Stomach (tissue), 8 donors: ENCODE measurements at regions not wholly inside any gene's neighbourhood (a gene's known extent, or its start where the extent isn't known, plus 50 kb on each side); places are given as distances from the start of the nearest gene placed in this dataset.

Experiments
- DNase-seq, 2 donors: peaks; one replicate each; pipeline versions ENCODE4 v3.0.0 to v3.0.0-alpha.2; 2013 to 2019
- H3K27ac ChIP-seq, 5 donors: fragments of 200-600 bp in 4 of 5; sonication (generic) in 4 of 5; one replicate each; pipeline ENCODE4 v1.5.1; 2013 to 2019; ENCODE audit warnings: mild to moderate bottlenecking in 1 of 5, moderate library complexity in 1 of 5
- H3K27me3 ChIP-seq, 3 donors: fragments of 200-600 bp; sonication (generic); one replicate each; pipeline ENCODE4 v1.5.1; 2017 to 2019; ENCODE audit warnings: mixed run types in 1 of 3
- H3K36me3 ChIP-seq, 4 donors: fragments of 200-600 bp; sonication (generic); 1 replicate in 3 of 4; 2 replicates in 1 of 4; pipeline ENCODE4 v1.5.1; 2016 to 2019
- H3K4me1 ChIP-seq, 4 donors: fragments of 200-600 bp; sonication (generic); one replicate each; pipeline ENCODE4 v1.5.1; 2016 to 2019
- H3K4me3 ChIP-seq, 4 donors: fragments of 200-600 bp; sonication (generic) in 3 of 4; one replicate each; pipeline ENCODE4 v1.5.1; 2016 to 2019; ENCODE audit warnings: mild to moderate bottlenecking in 1 of 4
- H3K9me3 ChIP-seq, 4 donors: fragments of 200-600 bp; sonication (generic); one replicate each; pipeline ENCODE4 v1.5.1; 2016 to 2019
- EP300 ChIP-seq: sonication (generic); formaldehyde crosslinking; IDR thresholded peaks from one replicate; pipeline ENCODE4 v1.6.1; 2017; ENCODE audit warnings: antibody characterized with exemption
- POLR2A ChIP-seq, 4 donors: fragments of 450-650 bp; IDR thresholded peaks; one replicate each; pipeline ENCODE4 v1.6.1; 2016; ENCODE audit warnings: antibody characterized with exemption in 4 of 4, control low read depth in 2 of 4, mild to moderate bottlenecking in 1 of 4, moderate library complexity in 1 of 4
- POLR2AphosphoS5 ChIP-seq, 3 donors: sonication (generic); formaldehyde crosslinking; IDR thresholded peaks; one replicate each; pipeline ENCODE4 v1.6.1; 2016; ENCODE audit warnings: antibody characterized with exemption in 3 of 3
- WGBS, 5 donors: extraction: QIAGEN DNeasy Blood & Tissue Kit in 3 of 5; methylation state at CpG; one replicate each; pipeline versions ENCODE4 v1.1.5 to v1.1.7; 2013 to 2018; 5-methylcytosine and 5-hydroxymethylcytosine counted together
- intact Hi-C: fragments of 100-400 bp; cut with DNase I; formaldehyde crosslinking; loops from one replicate; pipeline ENCODE4 v1.15.1; 2023; ENCODE audit warnings: low total_unique reads
- TF ChIP-seq, protein P1 (sequence below), 7 experiments: fragments of 450-650 bp in 4 of 7; fragments of 200-600 bp in 3 of 7; sonication (generic) in 3 of 7; IDR thresholded peaks; one replicate each; pipeline ENCODE4 v1.5.1; 2016 to 2019; ENCODE audit warnings: antibody characterized with exemption in 7 of 7, control low read depth in 2 of 7, mild to moderate bottlenecking in 1 of 7
- donor health status: healthy with polysubstance abuse.
- donor health status: Bipolar disorder and iron deficiency.
- donor health status: healthy.

DNA sequence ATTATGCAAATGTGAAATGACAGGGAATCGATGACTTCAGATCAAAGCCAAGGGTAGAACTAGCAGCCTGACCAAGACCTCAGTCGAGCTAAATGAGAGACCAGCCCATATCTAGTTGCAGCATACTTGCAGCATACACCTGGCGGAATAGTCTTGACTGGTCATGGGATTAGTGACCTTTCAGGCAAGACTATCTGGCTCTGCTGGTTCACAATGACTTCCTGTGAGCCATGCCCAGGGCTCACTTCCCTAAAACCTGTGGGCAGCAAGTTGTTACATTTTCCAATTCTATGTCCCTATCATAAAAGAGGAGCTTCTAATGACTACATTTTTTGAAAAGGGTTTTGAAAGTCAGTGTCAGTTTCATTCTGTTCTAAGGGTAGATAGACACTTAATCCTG lies 1624.9 kb upstream of the CELF4 start:
- Histone ChIP-seq H3K36me3 (no peaks in the 10 kb centered on the region), H3K27ac (no peak overlapping the region), H3K4me1 (no peaks in the 10 kb centered on the region), H3K9me3 (no peaks in the 10 kb centered on the region), H3K4me3 (no peak overlapping the region), H3K27me3 (no peaks in the 10 kb centered on the region)
- 63 to 81% (median 67%) methylated on average over 3 of the region's 3 CpGs for WGBS, 5 donors
- intact Hi-C loops = no loop called here
- no peak for TF ChIP-seq POLR2A (IDR thresholded peaks at IDR 0.05)
- TF ChIP-seq EP300 = no peak
- no peak for TF ChIP-seq POLR2AphosphoS5 (IDR thresholded peaks at IDR 0.05)
- TF ChIP-seq, protein P1, sequence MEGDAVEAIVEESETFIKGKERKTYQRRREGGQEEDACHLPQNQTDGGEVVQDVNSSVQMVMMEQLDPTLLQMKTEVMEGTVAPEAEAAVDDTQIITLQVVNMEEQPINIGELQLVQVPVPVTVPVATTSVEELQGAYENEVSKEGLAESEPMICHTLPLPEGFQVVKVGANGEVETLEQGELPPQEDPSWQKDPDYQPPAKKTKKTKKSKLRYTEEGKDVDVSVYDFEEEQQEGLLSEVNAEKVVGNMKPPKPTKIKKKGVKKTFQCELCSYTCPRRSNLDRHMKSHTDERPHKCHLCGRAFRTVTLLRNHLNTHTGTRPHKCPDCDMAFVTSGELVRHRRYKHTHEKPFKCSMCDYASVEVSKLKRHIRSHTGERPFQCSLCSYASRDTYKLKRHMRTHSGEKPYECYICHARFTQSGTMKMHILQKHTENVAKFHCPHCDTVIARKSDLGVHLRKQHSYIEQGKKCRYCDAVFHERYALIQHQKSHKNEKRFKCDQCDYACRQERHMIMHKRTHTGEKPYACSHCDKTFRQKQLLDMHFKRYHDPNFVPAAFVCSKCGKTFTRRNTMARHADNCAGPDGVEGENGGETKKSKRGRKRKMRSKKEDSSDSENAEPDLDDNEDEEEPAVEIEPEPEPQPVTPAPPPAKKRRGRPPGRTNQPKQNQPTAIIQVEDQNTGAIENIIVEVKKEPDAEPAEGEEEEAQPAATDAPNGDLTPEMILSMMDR (IDR thresholded peaks at IDR 0.05) = no peak
- DNase-seq = no peak

DNA sequence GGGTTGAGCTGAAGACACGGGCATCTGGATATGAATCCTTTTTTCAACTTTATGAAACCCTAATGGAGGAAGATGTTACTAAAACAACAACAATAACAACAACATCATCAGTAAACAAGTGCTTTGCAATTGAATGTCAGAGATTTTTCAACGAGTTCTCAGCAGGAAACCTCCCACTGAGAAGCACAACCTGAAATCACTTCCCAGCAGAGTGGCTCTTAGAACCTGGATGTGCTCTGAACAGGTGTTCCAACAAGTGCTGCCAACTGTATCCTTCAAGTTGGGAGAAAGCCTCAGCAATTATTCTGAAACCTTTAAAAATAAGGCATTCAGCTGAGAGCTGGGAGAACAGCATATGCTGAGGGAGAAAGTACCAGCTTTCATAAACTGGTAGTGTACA lies 1622.7 kb upstream of the CELF4 start:
- no peaks in the 10 kb centered on the region for H3K36me3 ChIP-seq
- TF ChIP-seq POLR2A (IDR thresholded peaks at IDR 0.05) (no peak), POLR2AphosphoS5 (IDR thresholded peaks at IDR 0.05) (no peak), EP300 (no peak)
- TF ChIP-seq, protein P1 (IDR thresholded peaks at IDR 0.05) = no peak
- no peaks in the 10 kb centered on the region for H3K9me3 ChIP-seq
- H3K27me3 ChIP-seq = no peaks in the 10 kb centered on the region
- no peak for DNase-seq
- intact Hi-C loops = no loop called here
- no peaks in the 10 kb centered on the region for H3K4me1 ChIP-seq
- H3K4me3 ChIP-seq = no peak overlapping the region
- 52 to 79% (median 61%) methylated on average over 2 of the region's 2 CpGs for WGBS, 5 donors
- no peak overlapping the region for H3K27ac ChIP-seq

DNA sequence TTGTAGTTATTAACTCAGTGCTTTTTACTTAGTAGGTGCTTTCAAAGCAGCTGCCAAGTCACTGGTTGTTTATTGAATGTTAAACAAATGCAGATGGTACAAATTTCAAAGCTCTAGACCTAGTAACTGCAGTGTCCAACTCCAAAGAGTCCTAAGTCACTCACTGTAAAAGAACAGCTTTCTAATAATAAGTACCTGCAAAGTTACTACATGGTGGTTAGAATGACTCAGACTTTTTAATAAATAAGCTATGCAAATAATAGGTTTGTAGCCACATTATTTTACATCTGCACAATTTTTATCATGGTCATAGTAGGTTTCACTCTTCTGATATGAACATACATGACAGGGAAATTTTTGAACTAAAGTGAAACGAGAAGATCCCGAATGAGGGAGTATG lies 1620.4 kb upstream of the CELF4 start:
- TF ChIP-seq POLR2A (IDR thresholded peaks at IDR 0.05) = no peak
- TF ChIP-seq EP300 = no peak
- TF ChIP-seq, protein P1 (IDR thresholded peaks at IDR 0.05) = no peak
- TF ChIP-seq POLR2AphosphoS5 (IDR thresholded peaks at IDR 0.05) = no peak
- WGBS, 5 donors = 87 to 93% (median 88%) methylated on average over 2 of the region's 2 CpGs
- H3K9me3 ChIP-seq = no peaks in the 10 kb centered on the region
- no peaks in the 10 kb centered on the region for H3K36me3 ChIP-seq
- no peak overlapping the region for H3K4me3 ChIP-seq
- no peaks in the 10 kb centered on the region for H3K27me3 ChIP-seq
- intact Hi-C loops = no loop called here
- no peaks in the 10 kb centered on the region for H3K4me1 ChIP-seq
- no peak overlapping the region for H3K27ac ChIP-seq
- no peak for DNase-seq

DNA sequence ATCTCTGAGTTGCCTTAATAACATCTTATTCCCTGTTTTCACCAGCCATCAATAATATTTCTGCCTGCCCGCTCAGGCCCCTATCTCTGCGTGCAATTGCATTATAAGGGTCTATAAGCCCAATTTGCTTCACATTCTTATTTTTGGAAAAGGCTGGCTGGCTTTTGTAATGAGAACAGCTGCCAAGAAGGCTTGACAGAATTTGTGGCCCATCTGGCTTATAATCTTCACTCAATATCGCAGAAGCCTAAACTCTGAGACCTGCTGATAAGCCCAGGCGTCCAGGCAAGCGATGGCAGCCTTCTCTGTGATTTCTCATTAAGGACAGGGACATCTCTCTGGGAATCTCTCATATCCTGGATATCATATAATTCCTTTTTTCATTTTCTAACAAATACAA lies 1618.6 kb upstream of the CELF4 start:
- Histone ChIP-seq H3K36me3 (no peaks in the 10 kb centered on the region), H3K4me1 (no peaks in the 10 kb centered on the region), H3K27me3 (no peaks in the 10 kb centered on the region), H3K27ac (no peak overlapping the region), H3K9me3 (no peaks in the 10 kb centered on the region), H3K4me3 (no peak overlapping the region)
- TF ChIP-seq POLR2AphosphoS5 (IDR thresholded peaks at IDR 0.05) = no peak
- TF ChIP-seq EP300 = no peak
- TF ChIP-seq POLR2A (IDR thresholded peaks at IDR 0.05) = no peak
- TF ChIP-seq, protein P1 (IDR thresholded peaks at IDR 0.05) = no peak
- WGBS, 5 donors = 85 to 92% (median 89%) methylated on average over 5 of the region's 5 CpGs
- no peak for DNase-seq
- intact Hi-C loops = no loop called here
